HG03558 (cell line): ENCODE measurements at regions not wholly inside any gene's neighbourhood (a gene's known extent, or its start where the extent isn't known, plus 50 kb on each side); places are given as distances from the start of the nearest gene placed in this dataset.

Experiments used
- ATAC-seq: cut with Tn5 transposase; IDR thresholded peaks from one replicate; pipeline ENCODE4 v1.9.1; 2021; ENCODE audit warnings: moderate number of reproducible peaks; ENCODE audit not compliant: unreplicated experiment; ENCODE audit errors: extremely low read depth

DNA sequence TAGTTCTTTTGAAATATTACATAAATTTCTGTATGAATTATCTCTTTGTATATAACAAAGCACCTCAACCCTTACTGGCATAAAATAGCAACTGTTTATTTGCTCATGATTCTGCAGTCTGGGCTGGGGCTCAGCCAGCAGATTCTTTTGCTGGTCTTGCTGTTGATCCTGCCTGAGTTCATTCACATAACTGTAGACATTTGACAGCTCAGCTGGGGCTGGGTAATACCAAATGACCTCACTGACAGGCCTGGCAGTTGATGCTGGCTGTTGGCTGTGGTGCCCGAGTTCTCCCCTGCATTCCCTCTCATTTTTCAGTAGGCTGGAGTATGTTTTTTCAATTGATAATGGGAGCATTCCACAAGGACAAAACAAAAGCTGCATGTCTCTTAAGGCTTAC lies 449.9 kb upstream of the GOLIM4 start:
- no peak for ATAC-seq

GRCh38 chr3:168544097-168544957 lies 448.6 kb upstream of the GOLIM4 start:
- no peak for ATAC-seq

DNA sequence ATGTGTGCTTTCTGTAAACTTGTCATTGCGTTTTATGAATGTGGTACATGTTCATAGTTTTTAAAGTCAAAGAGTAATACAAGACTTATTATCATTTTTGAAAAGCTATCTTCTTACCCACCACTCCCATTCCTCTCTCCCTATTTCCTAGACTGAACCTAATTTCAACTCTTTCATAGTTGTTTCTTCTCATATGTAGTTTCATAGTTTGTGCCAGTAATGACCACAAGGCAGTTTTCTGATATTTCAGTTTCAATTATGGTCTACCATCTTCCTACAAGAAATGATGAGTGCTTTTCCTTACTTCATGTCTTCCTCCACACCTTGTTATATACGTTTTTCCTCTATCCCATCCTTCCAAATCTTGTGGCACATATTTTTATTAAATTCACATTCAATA lies 445.0 kb upstream of the GOLIM4 start:
- ATAC-seq = no peak

GRCh38 chr3:168539909-168540308 lies 444.2 kb upstream of the GOLIM4 start:
- no peak for ATAC-seq

- ATAC-seq = no peak
Measured at GRCh38 chr3:168534761-168535160, 439.0 kb upstream of the GOLIM4 start.

GRCh38 chr3:168533600-168533999 lies 437.9 kb upstream of the GOLIM4 start:
- ATAC-seq = no peak

- ATAC-seq = no peak
Measured at GRCh38 chr3:168532135-168532534, 436.4 kb upstream of the GOLIM4 start.

- no peak for ATAC-seq
Measured at GRCh38 chr3:168531116-168531515, 435.4 kb upstream of the GOLIM4 start.

DNA sequence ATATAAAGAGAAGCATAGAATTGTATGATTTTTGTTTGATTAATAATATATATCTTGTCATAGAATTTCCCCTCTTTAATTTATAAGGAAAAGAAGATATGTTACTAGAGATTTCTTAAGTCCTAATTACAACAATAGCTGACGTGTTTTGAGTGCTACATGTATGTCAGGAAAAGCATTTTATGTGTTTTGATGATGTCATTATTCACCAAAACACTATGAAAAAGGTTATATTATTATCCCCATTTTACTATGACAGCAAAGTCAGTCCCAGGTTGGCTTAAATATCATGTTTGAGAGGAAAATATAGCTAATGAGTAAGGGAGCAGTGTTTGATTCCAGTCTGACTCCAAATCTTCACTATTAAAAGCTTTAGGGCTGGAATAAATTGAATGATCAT lies 428.4 kb upstream of the GOLIM4 start:
- no peak for ATAC-seq

GRCh38 chr3:168517249-168518071 lies 421.7 kb upstream of the GOLIM4 start:
- ATAC-seq = no peak

DNA sequence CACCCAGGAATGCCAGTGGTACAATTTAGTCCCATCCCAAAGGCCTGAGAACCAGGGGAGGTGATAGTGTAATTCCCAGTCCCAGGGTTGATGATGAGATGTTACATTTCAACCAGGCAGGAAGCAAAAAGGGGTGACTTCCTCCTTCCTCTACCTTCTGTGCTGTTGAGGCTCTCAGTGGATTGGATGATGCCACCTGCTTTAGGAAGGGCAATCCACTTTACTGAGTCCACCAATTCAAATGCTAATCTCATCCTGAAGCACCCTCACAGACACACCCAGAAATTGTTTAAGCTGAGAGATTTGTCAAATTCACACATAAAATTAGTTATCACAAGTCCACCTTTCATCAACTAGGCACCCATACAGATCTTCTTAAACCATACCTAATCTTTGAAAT lies 418.5 kb upstream of the GOLIM4 start:
- ATAC-seq = no peak

DNA sequence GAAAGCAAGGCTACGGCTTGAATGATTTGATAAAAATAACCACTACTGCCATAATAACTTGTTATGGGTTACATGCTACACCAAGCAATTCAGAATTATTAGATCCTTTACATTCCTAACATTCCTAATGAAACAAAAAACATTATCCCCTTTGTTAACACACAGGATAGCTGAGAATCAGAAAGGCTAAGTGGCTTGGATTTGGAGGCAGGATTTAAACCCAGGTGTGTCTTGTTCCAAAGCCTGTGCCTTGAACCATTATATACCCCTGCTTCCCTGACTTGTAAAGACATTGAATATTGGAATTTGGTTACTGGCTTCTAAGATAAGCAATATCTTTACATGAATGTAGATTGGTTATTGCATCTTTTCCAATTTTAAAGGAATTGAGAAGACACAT lies 417.1 kb upstream of the GOLIM4 start:
- no peak for ATAC-seq

GRCh38 chr3:168511428-168512014 lies 415.8 kb upstream of the GOLIM4 start:
- ATAC-seq = no peak

DNA sequence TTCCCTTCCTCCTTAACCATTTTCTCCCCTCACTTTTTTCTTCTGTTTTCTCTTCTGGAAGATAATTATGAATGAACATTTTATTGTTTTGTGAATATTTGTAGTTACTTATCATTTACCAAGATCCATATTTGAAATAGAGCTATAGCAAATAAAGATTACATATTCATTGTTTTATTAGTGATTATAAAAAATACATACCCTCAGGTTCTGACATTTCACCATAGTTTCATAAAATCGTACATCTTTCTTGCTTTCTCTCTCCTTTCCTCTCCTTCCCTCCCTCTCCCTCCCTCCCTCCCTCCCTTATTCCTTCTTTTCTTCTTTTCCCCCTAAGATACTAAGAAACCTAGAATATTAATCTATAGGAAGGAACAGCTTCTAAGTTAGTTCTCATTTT lies 410.9 kb upstream of the GOLIM4 start:
- ATAC-seq = no peak

- no peak for ATAC-seq
Measured at GRCh38 chr3:168501570-168501969, 405.8 kb upstream of the GOLIM4 start.

GRCh38 chr3:168498194-168498593 lies 402.5 kb upstream of the GOLIM4 start:
- ATAC-seq = no peak

- no peak for ATAC-seq
Measured at GRCh38 chr3:168497741-168498140, 402.0 kb upstream of the GOLIM4 start.

DNA sequence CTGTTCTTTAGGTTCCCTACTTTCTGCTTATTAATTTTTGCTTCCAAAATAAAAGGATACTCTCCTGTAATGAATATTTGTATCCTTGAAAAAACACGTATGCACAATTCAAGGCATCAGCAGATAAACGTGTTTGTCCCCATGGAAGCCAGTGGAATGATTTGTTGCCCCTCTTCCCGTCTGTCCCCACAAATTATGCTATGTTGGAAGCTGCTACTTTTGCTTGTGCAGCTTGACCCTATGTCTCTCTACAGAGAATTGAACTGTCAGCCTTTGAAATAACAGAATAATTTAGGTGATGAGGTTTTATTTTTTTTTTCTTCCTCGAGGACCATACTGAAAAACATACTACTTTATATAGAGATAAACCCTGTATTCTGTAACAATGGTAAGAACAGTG lies 401.5 kb upstream of the GOLIM4 start:
- ATAC-seq = no peak

DNA sequence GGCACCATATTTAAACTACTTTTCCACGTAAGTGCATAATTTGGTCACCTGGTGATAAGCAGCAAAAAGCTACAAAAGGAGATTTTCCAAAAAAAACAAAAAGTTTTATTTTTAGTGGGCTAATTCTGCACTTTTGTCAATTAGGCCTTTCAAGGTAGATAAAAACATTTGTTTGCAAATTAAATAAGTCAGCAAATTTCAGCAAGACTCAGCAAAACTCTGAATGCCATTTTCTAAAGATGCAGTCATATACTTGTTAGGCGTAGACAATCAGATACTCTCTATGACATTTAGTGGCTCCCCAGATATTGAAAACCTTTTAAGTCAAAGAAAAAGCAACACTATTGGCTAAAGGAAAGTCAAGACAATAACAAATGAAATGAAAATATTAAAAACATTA lies 400.2 kb upstream of the GOLIM4 start:
- no peak for ATAC-seq

DNA sequence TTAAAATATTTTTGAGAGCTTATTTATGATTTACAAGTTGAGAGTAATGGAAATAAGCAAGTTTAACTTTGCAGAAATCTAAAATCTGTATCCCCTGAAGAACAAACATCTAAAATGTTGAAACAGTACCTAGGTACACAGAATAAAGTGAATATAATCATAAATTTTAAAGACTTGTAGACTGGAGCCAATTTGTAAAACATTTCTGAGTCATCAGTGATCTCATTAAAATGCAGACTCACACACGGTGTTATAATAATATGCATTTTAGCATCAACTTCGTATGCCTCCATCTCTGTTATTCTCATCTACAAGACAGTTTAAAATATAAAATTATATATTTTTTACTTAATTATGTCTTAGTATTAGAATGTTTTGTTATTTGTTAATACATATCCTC lies 399.5 kb upstream of the GOLIM4 start:
- no peak for ATAC-seq
